ENCODE measurements at regions not wholly inside any gene's neighbourhood (a gene's known extent, or its start where the extent isn't known, plus 50 kb on each side); places are given as distances from the start of the nearest gene placed in this dataset.

DNA sequence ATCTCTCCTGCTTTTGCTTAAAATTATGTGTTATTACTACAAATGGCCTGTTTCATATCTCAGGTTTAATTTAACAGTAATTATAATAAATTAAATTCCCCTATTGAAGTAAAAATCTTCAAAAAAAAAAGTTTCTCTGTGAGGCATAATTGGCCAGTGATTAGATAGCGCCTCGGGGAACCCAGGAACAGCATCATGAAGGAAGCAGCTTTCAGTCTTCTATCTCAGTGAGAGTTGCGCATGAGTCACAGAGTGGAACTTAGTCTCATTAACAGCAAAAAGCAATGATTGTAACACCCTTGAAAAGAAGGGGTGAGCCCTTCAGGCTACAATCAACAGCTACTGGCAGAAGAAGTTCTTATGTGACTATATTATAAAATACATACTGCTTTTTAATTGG is 506.2 kb upstream of the ZWINT start:
- DNase-seq = no peak
- TF ChIP-seq, protein P1, sequence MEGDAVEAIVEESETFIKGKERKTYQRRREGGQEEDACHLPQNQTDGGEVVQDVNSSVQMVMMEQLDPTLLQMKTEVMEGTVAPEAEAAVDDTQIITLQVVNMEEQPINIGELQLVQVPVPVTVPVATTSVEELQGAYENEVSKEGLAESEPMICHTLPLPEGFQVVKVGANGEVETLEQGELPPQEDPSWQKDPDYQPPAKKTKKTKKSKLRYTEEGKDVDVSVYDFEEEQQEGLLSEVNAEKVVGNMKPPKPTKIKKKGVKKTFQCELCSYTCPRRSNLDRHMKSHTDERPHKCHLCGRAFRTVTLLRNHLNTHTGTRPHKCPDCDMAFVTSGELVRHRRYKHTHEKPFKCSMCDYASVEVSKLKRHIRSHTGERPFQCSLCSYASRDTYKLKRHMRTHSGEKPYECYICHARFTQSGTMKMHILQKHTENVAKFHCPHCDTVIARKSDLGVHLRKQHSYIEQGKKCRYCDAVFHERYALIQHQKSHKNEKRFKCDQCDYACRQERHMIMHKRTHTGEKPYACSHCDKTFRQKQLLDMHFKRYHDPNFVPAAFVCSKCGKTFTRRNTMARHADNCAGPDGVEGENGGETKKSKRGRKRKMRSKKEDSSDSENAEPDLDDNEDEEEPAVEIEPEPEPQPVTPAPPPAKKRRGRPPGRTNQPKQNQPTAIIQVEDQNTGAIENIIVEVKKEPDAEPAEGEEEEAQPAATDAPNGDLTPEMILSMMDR (IDR thresholded peaks at IDR 0.05) = no peak
- no peak for TF ChIP-seq POLR2A (IDR thresholded peaks at IDR 0.05)
- no peak overlapping the region for H3K4me3 ChIP-seq
- no peaks in the 10 kb centered on the region for H3K27me3 ChIP-seq
- intact Hi-C loops (cut with DNase I) = no loop called here
- no peaks in the 10 kb centered on the region for H3K36me3 ChIP-seq
- no peak overlapping the region for H3K27ac ChIP-seq
- no peaks in the 10 kb centered on the region for H3K4me1 ChIP-seq
- WGBS, 2 donors = 75 to 83% methylated on average over 3 of the region's 3 CpGs
- H3K9me3 ChIP-seq = no peaks in the 10 kb centered on the region

DNA sequence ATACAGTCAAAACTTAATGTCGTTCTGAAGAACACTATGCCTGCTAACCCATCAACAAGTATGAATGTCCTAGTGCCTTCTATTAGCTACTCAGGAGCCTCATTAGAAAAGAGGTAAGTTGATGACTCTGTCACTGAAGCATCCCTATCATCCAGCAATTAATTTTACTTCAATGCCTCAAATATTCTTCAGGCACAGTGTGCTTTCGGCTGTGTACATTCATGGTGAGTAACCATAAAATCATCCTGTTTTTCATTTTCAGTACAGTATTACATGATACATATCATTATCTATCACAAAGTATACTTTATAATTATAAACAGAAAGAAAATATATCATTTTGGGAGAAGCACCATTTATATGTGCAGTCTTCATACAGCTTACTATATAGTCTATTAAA is 495.5 kb upstream of the ZWINT start:
- intact Hi-C loops (cut with DNase I) = no loop called here
- 66 to 79% methylated on average over 2 of the region's 2 CpGs for WGBS, 2 donors

DNA sequence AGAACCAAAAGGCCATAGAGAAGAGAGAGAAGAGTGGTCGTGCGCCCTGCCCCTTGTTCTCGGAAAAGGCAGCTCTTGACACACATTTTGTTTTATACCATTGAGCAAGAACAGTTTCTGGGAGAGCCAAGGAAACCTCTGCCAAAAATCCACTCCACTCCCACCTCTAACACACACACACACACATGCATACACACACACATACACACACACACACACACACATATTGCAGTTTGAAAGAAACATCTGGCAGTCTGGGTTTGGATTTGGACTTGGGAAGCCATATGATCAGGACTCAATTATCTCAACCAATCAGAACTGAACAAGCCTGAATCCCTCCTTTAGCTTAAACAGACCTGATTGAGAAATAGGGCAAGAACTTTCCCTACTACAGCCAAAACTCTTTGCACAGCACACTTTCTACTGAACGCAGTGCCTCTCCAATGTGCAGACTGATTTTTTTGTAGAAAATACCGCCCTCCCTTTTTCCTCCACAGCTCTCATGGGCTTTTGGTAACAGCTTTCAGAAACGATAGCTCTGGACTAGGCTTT is 484.0 kb upstream of the ZWINT start:
- Histone ChIP-seq H3K4me1 (no peaks in the 10 kb centered on the region), H3K27ac (no peak overlapping the region), H3K4me3 (no peak overlapping the region), H3K27me3 (no peaks in the 10 kb centered on the region), H3K36me3 (no peaks in the 10 kb centered on the region), H3K9me3 (no peaks in the 10 kb centered on the region)
- intact Hi-C loops (cut with DNase I) = no loop called here
- no peak for DNase-seq
- 71 to 83% methylated on average over 6 of the region's 6 CpGs for WGBS, 2 donors
- TF ChIP-seq, protein P1 (IDR thresholded peaks at IDR 0.05) = no peak
- no peak for TF ChIP-seq POLR2A (IDR thresholded peaks at IDR 0.05)

More for the DNA sequence above, 495.5 kb upstream of the ZWINT start:
- Histone ChIP-seq H3K27me3 (no peaks in the 10 kb centered on the region), H3K4me1 (no peaks in the 10 kb centered on the region), H3K27ac (no peak overlapping the region), H3K9me3 (no peaks in the 10 kb centered on the region), H3K36me3 (no peaks in the 10 kb centered on the region), H3K4me3 (no peak overlapping the region)
- TF ChIP-seq, protein P1 (IDR thresholded peaks at IDR 0.05) = no peak
- TF ChIP-seq POLR2A (IDR thresholded peaks at IDR 0.05) = no peak
- no peak for DNase-seq

DNA sequence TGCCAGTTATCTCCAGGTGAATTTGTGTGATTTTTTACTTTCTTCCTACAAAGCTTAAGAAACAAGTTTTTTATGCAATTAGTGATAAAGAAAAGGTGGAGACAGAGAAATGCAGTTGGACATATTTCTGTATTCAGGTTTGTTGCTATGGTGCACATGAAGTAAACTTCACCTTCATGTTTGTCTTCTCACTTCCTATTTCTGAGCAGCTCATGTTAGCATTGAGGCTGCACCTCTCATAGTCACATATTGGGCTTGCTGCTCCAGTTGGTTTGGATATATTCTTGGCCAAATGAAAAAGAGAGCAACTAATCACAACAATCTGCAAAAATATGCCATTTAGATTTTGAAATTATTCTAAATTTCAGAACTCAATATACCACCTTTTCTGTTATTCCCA is 475.6 kb upstream of the ZWINT start:
- DNase-seq = no peak
- TF ChIP-seq, protein P1 (IDR thresholded peaks at IDR 0.05) = no peak
- no peak for TF ChIP-seq POLR2A (IDR thresholded peaks at IDR 0.05)

DNA sequence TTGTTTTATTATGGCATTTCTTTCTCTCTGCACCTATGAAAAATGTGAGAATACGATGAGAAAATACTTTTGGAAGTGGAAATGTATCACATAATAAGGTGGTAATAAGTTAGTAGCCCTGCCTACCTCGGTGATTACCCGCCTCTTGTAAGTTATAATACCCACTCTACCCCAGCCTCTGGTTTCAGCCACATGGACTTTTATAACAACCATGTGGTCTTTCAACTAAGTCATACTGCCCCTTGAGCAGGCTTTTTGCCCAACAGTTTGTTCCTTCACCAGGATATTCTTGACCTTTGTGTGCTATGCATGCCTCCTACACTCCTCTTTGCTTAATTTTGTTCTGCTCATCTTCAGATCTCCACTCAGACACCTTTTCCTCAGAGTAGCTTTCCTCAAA is 470.6 kb upstream of the ZWINT start:
- Histone ChIP-seq H3K4me3 (no peak overlapping the region), H3K27me3 (no peaks in the 10 kb centered on the region)
- TF ChIP-seq, protein P1 (IDR thresholded peaks at IDR 0.05) = no peak
- no peak for TF ChIP-seq POLR2A (IDR thresholded peaks at IDR 0.05)

More for the DNA sequence above, 475.6 kb upstream of the ZWINT start:
- intact Hi-C loops (cut with DNase I) = no loop called here
- H3K27me3 ChIP-seq = no peaks in the 10 kb centered on the region
- H3K4me1 ChIP-seq = no peaks in the 10 kb centered on the region
- no peak overlapping the region for H3K4me3 ChIP-seq
- no peak overlapping the region for H3K27ac ChIP-seq
- no peaks in the 10 kb centered on the region for H3K36me3 ChIP-seq
- H3K9me3 ChIP-seq = no peaks in the 10 kb centered on the region

More for the DNA sequence above, 470.6 kb upstream of the ZWINT start:
- no peak for DNase-seq
- Histone ChIP-seq H3K36me3 (no peaks in the 10 kb centered on the region), H3K9me3 (no peaks in the 10 kb centered on the region), H3K4me1 (no peaks in the 10 kb centered on the region), H3K27ac (no peak overlapping the region)
- intact Hi-C loops (cut with DNase I) = no loop called here
- WGBS, 2 donors = 70 to 79% methylated on average over 3 of the region's 3 CpGs

Measured in esophagus squamous epithelium (tissue), 5 donors.